Subcutaneous abdominal adipose tissue (tissue), 5 donors: ENCODE measurements at regions not wholly inside any gene's neighbourhood (a gene's known extent, or its start where the extent isn't known, plus 50 kb on each side); places are given as distances from the start of the nearest gene placed in this dataset.

ENCODE experiments used
- H3K27ac ChIP-seq: one replicate; pipeline ENCODE4 v1.7.0; 2013; ENCODE audit warnings: low read depth, mild to moderate bottlenecking, inconsistent platforms, low read length, moderate library complexity
- H3K27me3 ChIP-seq, 5 donors: one replicate each; pipeline ENCODE4 v1.7.0; 2013; ENCODE audit warnings: low read length in 5 of 5, inconsistent platforms in 1 of 5; ENCODE audit not compliant: control insufficient read depth in 5 of 5, insufficient read depth in 4 of 5
- H3K36me3 ChIP-seq, 5 donors: one replicate each; pipeline ENCODE4 v1.7.0; 2013; ENCODE audit warnings: low read length in 5 of 5; ENCODE audit not compliant: control insufficient read depth in 5 of 5, insufficient read depth in 5 of 5
- H3K4me1 ChIP-seq, 5 donors: one replicate each; pipeline ENCODE4 v1.7.0; 2013; ENCODE audit warnings: low read length in 5 of 5, mild to moderate bottlenecking in 3 of 5, moderate library complexity in 1 of 5; ENCODE audit not compliant: control insufficient read depth in 5 of 5, insufficient read depth in 5 of 5
- H3K4me3 ChIP-seq, 5 donors: one replicate each; pipeline ENCODE4 v1.7.0; 2013; ENCODE audit warnings: low read length in 5 of 5, low read depth in 1 of 5
- H3K9ac ChIP-seq, 5 donors: one replicate each; pipeline ENCODE4 v1.7.0; 2013; ENCODE audit warnings: low read length in 5 of 5, mild to moderate bottlenecking in 4 of 5, moderate library complexity in 3 of 5
- H3K9me3 ChIP-seq, 5 donors: one replicate each; pipeline ENCODE4 v1.7.0; 2013; ENCODE audit warnings: low read length in 5 of 5; ENCODE audit not compliant: control insufficient read depth in 5 of 5
- donor health status: healthy.
- donor health status: healthy.
- donor health status: healthy.
- donor health status: healthy.
- donor health status: healthy.

DNA sequence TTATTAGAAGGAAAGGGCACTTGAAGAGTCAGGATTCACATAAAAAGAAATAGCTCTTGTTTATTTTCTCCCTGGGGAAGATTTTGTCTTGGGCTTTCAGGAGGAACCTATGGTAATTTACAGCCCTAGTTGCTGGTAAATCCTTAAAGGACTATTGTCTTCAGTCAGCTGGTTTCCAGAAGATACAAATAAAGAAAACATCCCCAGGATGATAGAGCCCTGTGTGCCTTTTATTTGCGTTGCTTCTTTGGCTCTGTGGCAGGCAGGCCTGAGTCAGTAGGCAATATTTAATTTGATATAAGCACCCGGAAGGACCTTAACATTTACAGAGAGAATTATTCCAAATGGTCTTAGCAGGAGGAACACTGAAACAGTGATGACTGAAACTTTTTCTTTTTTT lies 131.0 kb upstream of the SLC34A2 start:
- no peaks in the 10 kb centered on the region for H3K9me3 ChIP-seq
- H3K4me3 ChIP-seq, result no peak overlapping the region
- no peak overlapping the region for H3K27ac ChIP-seq
- no peaks in the 10 kb centered on the region for H3K27me3 ChIP-seq
- no peaks in the 10 kb centered on the region for H3K4me1 ChIP-seq
- H3K36me3 ChIP-seq, result no peaks in the 10 kb centered on the region
- H3K9ac ChIP-seq, result no peak overlapping the region

DNA sequence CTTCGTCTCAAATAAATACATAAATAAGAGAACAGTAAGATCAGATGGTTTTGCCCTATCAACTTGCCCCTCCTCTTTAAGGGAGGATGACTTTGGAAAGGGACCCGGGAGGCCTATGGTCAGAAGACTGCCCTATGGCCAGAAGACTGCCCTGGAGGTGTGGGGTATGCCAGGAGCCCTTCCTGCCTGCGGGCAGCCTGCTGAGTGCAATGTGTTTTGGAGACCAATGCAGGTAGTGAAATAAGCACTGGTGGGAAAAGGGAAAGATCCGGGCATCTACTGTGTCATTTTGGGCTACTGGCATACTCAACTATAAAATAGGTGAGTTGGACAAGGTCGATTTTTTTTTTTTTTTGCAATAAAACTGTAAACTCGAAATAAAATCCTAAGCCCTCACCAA lies 129.8 kb upstream of the SLC34A2 start:
- Histone ChIP-seq H3K36me3 (no peaks in the 10 kb centered on the region), H3K27me3 (peaks cover 0 to 4% (median 0%) of the 10 kb centered on the region in 5 donors), H3K4me3 (no peak overlapping the region), H3K27ac (no peak overlapping the region), H3K9me3 (no peaks in the 10 kb centered on the region), H3K9ac (no peak overlapping the region), H3K4me1 (no peaks in the 10 kb centered on the region)

DNA sequence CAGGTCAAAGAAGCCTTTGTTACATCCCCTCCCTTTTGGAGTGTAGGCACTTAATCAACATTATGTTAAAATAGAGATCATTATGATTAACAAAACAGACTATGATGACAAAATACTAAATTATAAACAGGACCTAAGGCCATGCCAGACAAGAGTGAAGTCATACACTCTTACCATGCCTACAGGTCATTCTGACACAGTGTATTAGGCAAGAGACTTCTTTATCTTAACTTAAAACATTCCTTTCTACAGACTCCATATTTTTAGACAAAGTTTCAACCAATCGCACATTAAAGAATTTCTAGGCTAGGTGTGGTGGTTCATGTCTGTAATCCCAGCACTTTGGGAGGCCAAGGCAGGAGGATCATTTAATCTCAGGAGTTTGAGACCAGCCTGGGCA lies 128.6 kb upstream of the SLC34A2 start:
- Histone ChIP-seq H3K9ac (no peak overlapping the region), H3K27me3 (peaks cover 0 to 4% (median 0%) of the 10 kb centered on the region in 5 donors), H3K4me1 (no peaks in the 10 kb centered on the region), H3K27ac (no peak overlapping the region), H3K9me3 (no peaks in the 10 kb centered on the region), H3K4me3 (no peak overlapping the region), H3K36me3 (no peaks in the 10 kb centered on the region)

DNA sequence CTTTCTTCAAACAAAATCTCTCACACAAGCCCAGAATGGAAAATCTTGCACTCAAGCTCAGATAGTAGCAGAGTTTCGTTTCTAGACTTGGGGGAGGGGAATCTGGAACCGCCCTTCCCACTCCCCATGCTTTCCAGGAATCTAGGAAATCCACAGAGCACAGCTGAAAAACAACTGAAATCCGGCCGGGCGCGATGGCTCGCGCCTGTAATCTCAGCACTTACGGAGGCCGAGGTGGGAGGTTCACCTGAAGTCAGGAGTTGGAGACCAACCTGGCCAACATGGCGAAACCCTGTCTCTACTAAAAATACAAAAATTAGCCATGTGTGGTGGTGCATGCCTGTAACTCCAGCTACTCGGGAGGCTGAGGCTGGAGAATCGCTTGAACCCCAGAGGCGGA lies 127.3 kb upstream of the SLC34A2 start:
- Histone ChIP-seq H3K27me3 (peaks cover 0 to 4% (median 0%) of the 10 kb centered on the region in 5 donors), H3K27ac (no peak overlapping the region), H3K9ac (no peak overlapping the region), H3K9me3 (no peaks in the 10 kb centered on the region), H3K4me1 (no peaks in the 10 kb centered on the region), H3K36me3 (no peaks in the 10 kb centered on the region), H3K4me3 (no peak overlapping the region)

DNA sequence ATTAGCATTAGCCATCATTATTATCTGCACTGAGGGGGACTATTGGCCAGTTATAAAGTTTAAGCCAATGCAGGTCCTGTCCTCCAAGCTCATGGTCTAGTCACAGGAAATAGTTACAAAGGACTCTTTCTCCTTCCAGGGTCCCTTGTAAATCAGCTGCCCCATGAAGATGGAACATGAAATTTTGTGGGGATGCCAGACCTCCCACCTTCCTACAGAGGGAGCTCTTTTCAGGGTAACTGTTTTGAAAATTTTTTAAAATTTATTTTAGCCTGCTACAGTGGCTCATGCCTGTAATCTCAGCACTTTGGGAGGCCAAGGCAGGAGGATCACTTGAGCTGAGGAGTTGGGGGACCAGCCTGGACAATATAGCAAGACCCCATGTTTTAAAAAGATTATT lies 124.4 kb upstream of the SLC34A2 start:
- Histone ChIP-seq H3K4me3 (no peak overlapping the region), H3K36me3 (no peaks in the 10 kb centered on the region), H3K9ac (no peak overlapping the region), H3K27me3 (peaks cover 0 to 4% (median 0%) of the 10 kb centered on the region in 5 donors), H3K27ac (no peak overlapping the region), H3K9me3 (no peaks in the 10 kb centered on the region), H3K4me1 (no peaks in the 10 kb centered on the region)

DNA sequence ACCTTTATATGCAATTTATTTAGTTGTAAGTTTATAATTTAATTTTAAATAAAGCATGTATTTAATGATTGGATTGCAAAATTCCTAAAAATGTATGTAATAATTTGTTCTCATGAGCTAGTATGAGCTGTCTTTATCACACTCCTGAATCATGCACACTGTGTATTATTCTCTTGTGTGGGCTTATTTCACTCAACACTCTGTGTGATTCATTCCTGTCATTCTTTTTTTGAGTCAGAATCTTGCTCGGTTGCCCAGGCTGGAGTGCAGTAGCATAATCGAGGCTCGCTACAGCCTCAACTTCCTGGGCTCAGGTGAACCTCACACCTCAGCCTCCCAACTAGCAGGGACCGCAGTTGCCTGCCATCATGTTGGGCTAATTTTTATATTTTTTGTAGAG lies 123.1 kb upstream of the SLC34A2 start:
- Histone ChIP-seq H3K4me3 (no peak overlapping the region), H3K27ac (no peak overlapping the region), H3K9me3 (no peaks in the 10 kb centered on the region), H3K4me1 (no peaks in the 10 kb centered on the region), H3K27me3 (peaks cover 0 to 4% (median 0%) of the 10 kb centered on the region in 5 donors), H3K36me3 (no peaks in the 10 kb centered on the region), H3K9ac (no peak overlapping the region)

DNA sequence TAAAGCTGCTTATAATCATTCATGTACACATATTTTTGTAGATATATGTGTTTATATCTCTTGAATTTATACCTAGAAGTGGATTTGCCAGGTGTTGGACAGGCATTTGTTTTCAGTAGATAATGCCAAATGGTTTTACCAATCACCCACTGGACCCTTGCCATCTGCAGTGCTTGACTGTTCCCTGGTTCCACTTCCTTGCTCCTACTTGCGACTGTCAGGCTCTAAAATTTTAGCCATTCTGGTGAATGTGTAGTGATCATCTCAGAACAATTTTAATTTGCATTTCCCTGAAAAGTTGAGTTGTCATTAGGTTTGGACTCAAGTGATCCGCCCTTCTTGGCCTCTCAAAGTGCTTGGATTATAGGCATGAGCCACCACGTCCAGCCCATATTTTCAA lies 122.4 kb upstream of the SLC34A2 start:
- Histone ChIP-seq H3K9ac (no peak overlapping the region), H3K4me1 (no peaks in the 10 kb centered on the region), H3K4me3 (no peak overlapping the region), H3K27ac (no peak overlapping the region), H3K27me3 (peaks cover 0 to 4% (median 0%) of the 10 kb centered on the region in 5 donors), H3K36me3 (no peaks in the 10 kb centered on the region), H3K9me3 (no peaks in the 10 kb centered on the region)

DNA sequence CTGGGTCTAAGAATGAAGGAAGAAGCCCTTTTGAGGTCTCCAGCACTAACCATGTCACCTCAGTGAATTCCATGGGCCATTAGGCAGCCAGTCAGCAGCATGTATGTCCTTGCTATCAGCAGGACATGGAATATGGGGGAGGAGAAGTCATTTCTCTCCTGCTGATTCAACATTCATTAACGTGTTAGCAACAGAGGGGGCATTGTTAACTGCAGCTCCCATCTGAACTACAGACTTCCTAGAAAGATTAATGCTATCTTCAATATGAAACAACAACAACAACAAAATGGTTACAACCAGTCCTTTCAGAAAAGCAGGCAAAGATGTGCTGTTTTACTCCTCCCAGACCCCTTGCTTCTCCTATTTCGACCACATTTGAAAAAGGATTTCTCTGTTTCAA lies 120.4 kb upstream of the SLC34A2 start:
- H3K4me3 ChIP-seq, result no peak overlapping the region
- H3K4me1 ChIP-seq, result no peaks in the 10 kb centered on the region
- no peak overlapping the region for H3K27ac ChIP-seq
- H3K9me3 ChIP-seq, result no peaks in the 10 kb centered on the region
- H3K36me3 ChIP-seq, result no peaks in the 10 kb centered on the region
- peaks cover 0 to under 1% (median 0%) of the 10 kb centered on the region in 5 donors for H3K27me3 ChIP-seq
- H3K9ac ChIP-seq, result no peak overlapping the region

DNA sequence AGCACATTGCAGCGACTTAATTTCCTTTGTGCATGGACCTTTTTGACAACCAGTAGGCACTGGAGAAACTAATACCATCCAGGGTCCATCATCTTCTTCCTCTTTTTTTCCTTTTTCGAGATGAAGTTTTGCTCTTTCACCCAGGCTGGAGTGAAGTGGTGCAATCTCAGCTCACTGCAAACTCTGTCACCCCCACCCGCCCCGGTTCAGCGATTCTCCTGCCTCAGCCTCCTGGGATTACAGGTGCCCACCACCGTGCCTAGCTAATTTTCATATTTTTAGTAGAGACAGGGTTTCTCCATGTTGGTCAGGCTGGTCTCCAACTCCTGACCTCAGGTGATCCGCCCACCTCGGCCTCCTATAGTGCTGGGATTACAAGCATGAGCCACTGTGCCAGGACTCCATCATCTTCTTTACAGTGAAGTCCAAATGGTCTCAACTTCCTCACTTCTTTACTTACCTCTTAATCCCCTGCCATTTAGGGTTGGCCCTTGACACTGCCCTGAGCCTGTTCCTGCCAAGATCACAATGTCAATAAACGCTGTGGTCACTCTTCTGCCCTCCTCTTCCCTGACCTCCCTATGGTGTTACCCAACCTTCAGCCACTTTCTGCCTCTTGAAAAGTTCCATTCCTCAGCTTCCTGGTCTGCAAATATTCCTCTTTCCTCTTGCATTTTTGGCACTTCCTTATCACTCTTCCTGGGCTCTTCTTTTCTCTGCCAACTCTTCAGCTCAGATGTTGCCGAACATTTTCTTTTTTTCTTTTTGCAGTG lies 119.8 kb upstream of the SLC34A2 start:
- no peak overlapping the region for H3K9ac ChIP-seq
- no peaks in the 10 kb centered on the region for H3K27me3 ChIP-seq
- H3K9me3 ChIP-seq, result no peaks in the 10 kb centered on the region
- H3K36me3 ChIP-seq, result no peaks in the 10 kb centered on the region
- no peak overlapping the region for H3K4me3 ChIP-seq
- H3K4me1 ChIP-seq, result no peaks in the 10 kb centered on the region
- no peak overlapping the region for H3K27ac ChIP-seq

DNA sequence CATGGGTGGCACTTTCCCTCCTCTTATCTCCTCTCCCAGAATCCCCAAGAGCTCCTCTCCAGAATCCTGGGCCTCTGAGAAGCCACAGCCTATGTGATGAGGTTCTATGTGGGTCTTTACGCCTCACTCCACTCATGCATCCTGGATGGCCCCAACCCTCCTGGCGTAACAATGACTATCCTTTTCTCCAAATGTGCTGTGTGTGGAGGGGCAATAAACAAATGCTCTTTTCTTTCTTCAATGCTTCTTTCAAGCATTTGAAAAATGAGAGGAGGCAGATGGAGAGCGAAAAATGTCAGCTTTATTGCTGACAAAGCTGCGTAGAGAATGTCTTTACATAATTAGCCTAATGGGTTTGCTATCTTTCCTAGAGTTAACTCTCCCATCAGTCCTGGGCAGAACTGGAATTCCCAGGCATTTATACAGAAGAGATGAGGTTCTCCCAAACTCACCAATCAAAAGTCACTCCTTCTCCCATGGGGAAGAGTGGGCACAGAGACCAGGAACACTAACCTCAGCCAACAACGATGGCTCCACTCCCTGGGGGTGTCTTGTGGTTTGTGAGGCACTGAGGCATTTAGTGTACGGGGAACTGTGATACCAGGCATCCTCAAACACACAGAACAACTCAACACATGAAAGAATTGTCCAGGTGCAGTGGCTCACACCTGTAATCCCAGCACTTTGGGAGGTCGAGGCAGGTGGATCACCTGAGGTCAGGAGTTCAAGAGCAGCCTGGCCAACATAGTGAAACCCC lies 118.9 kb upstream of the SLC34A2 start:
- Histone ChIP-seq H3K4me3 (no peak overlapping the region), H3K27me3 (no peaks in the 10 kb centered on the region), H3K9ac (no peak overlapping the region), H3K27ac (no peak overlapping the region), H3K9me3 (no peaks in the 10 kb centered on the region), H3K36me3 (no peaks in the 10 kb centered on the region), H3K4me1 (no peaks in the 10 kb centered on the region)
